ENCODE measurements at regions not wholly inside any gene's neighbourhood (a gene's known extent, or its start where the extent isn't known, plus 50 kb on each side); places are given as distances from the start of the nearest gene placed in this dataset.

GRCh38 chr4:117699595-117699994, 334.7 kb upstream of the NDST3 start:
- Histone ChIP-seq H3K4me1 (ENCODE audit: control insufficient read depth, low read length) (no peaks in the 10 kb centered on the region), H3K27me3 (ENCODE audit: control insufficient read depth, low read length) (no peaks in the 10 kb centered on the region), H3K9me2 (replicated peaks; ENCODE audit: control insufficient read depth, low read length) (no peaks in the 10 kb centered on the region), H3K4me3 (ENCODE audit: low read length) (no peak overlapping the region), H3K36me3 (ENCODE audit: control insufficient read depth, low read length) (no peaks in the 10 kb centered on the region), H3F3A (ENCODE audit: control insufficient read depth, insufficient read depth) (no peaks in the 10 kb centered on the region), H3K79me2 (ENCODE audit: control insufficient read depth, low read length) (no peaks in the 10 kb centered on the region), H4K20me1 (ENCODE audit: control insufficient read depth, insufficient read depth, low read depth, low read length) (no peaks in the 10 kb centered on the region), H3K4me2 (ENCODE audit: low read length) (no peak overlapping the region), H3K27ac (ENCODE audit: low read depth, low read length) (no peak overlapping the region), H3K9me3 (ENCODE audit: control insufficient read depth, insufficient read depth, low read length) (no peaks in the 10 kb centered on the region)
- no peak for TF ChIP-seq EZH2phosphoT487 (IDR thresholded peaks at IDR 0.05; ENCODE audit: borderline replicate concordance, low read length)
- no peak for TF ChIP-seq CTCF (IDR thresholded peaks at IDR 0.05; ENCODE audit: low read depth, low read length, poor library complexity, severe bottlenecking)

- no peaks in the 10 kb centered on the region for H3K4me1 ChIP-seq (ENCODE audit: control insufficient read depth, low read length)
- no peaks in the 10 kb centered on the region for H4K20me1 ChIP-seq (ENCODE audit: control insufficient read depth, insufficient read depth, low read depth, low read length)
- no peaks in the 10 kb centered on the region for H3K79me2 ChIP-seq (ENCODE audit: control insufficient read depth, low read length)
- H3K9me3 ChIP-seq (ENCODE audit: control insufficient read depth, insufficient read depth, low read length), result no peaks in the 10 kb centered on the region
- no peaks in the 10 kb centered on the region for H3K36me3 ChIP-seq (ENCODE audit: control insufficient read depth, low read length)
- H3K27me3 ChIP-seq (ENCODE audit: control insufficient read depth, low read length), result no peaks in the 10 kb centered on the region
- peak; percentile 49 for TF ChIP-seq CTCF (IDR thresholded peaks at IDR 0.05; ENCODE audit: low read depth, low read length, poor library complexity, severe bottlenecking)
- TF ChIP-seq EZH2phosphoT487 (IDR thresholded peaks at IDR 0.05; ENCODE audit: borderline replicate concordance, low read length), result no peak
- H3F3A ChIP-seq (ENCODE audit: control insufficient read depth, insufficient read depth), result no peaks in the 10 kb centered on the region
- H3K4me2 ChIP-seq (ENCODE audit: low read length), result no peak overlapping the region
- no peak overlapping the region for H3K4me3 ChIP-seq (ENCODE audit: low read length)
- no peak overlapping the region for H3K27ac ChIP-seq (ENCODE audit: low read depth, low read length)
- H3K9me2 ChIP-seq (replicated peaks; ENCODE audit: control insufficient read depth, low read length), result no peaks in the 10 kb centered on the region
Measured at GRCh38 chr4:117700111-117700892, 334.0 kb upstream of the NDST3 start.

- no peaks in the 10 kb centered on the region for H3K79me2 ChIP-seq (ENCODE audit: control insufficient read depth, low read length)
- H3K9me2 ChIP-seq (replicated peaks; ENCODE audit: control insufficient read depth, low read length), result no peaks in the 10 kb centered on the region
- H4K20me1 ChIP-seq (ENCODE audit: control insufficient read depth, insufficient read depth, low read depth, low read length), result no peaks in the 10 kb centered on the region
- no peak for TF ChIP-seq CTCF (IDR thresholded peaks at IDR 0.05; ENCODE audit: low read depth, low read length, poor library complexity, severe bottlenecking)
- no peak for TF ChIP-seq EZH2phosphoT487 (IDR thresholded peaks at IDR 0.05; ENCODE audit: borderline replicate concordance, low read length)
- H3K4me1 ChIP-seq (ENCODE audit: control insufficient read depth, low read length), result no peaks in the 10 kb centered on the region
- H3K36me3 ChIP-seq (ENCODE audit: control insufficient read depth, low read length), result no peaks in the 10 kb centered on the region
- H3K27me3 ChIP-seq (ENCODE audit: control insufficient read depth, low read length), result no peaks in the 10 kb centered on the region
- no peak overlapping the region for H3K4me3 ChIP-seq (ENCODE audit: low read length)
- H3K27ac ChIP-seq (ENCODE audit: low read depth, low read length), result no peak overlapping the region
- no peaks in the 10 kb centered on the region for H3F3A ChIP-seq (ENCODE audit: control insufficient read depth, insufficient read depth)
- H3K9me3 ChIP-seq (ENCODE audit: control insufficient read depth, insufficient read depth, low read length), result no peaks in the 10 kb centered on the region
- H3K4me2 ChIP-seq (ENCODE audit: low read length), result no peak overlapping the region
Measured at GRCh38 chr4:117702353-117702752, 331.9 kb upstream of the NDST3 start.
